ENCODE measurements at regions not wholly inside any gene's neighbourhood (a gene's known extent, or its start where the extent isn't known, plus 50 kb on each side); places are given as distances from the start of the nearest gene placed in this dataset.

GRCh38 chr3:74403307-74403706 is 211.2 kb downstream of the CNTN3 start:
- Histone ChIP-seq H3K9me3 (ENCODE audit: control extremely low read depth in 1 of 5, control insufficient read depth in 4 of 5, insufficient read depth in 2 of 5, low read depth in 1 of 5, low read length in 4 of 5) (no peaks in the 10 kb centered on the region), H3K36me3 (ENCODE audit: control insufficient read depth in 4 of 4, insufficient read depth in 4 of 4, low read length in 3 of 4) (no peaks in the 10 kb centered on the region), H3K27ac (ENCODE audit: insufficient read depth in 1 of 2, low read depth in 1 of 2, low read length in 2 of 2, poor library complexity in 1 of 2, severe bottlenecking in 2 of 2) (no peak overlapping the region), H3K4me1 (ENCODE audit: control extremely low read depth in 1 of 4, control insufficient read depth in 4 of 4, insufficient read depth in 4 of 4, low read length in 3 of 4) (no peaks in the 10 kb centered on the region), H3K27me3 (replicated peaks in 2 of 5; ENCODE audit: control insufficient read depth in 4 of 5, insufficient read depth in 5 of 5, low read length in 4 of 5) (no peaks in the 10 kb centered on the region), H3K4me3 (ENCODE audit: control insufficient read depth in 1 of 7, extremely low read depth in 1 of 7, insufficient read depth in 4 of 7, low read depth in 2 of 7, low read length in 6 of 7) (no peak overlapping the region)
- WGBS (ENCODE audit: insufficient coverage): no CpG with 5 or more reads among the region's 2 CpGs
- DNase-seq: no peak
- POLR2A ChIA-PET: no interaction called here
- CTCF ChIA-PET: no interaction called here

GRCh38 chr3:74402821-74403220 is 211.6 kb downstream of the CNTN3 start:
- Histone ChIP-seq H3K27ac (ENCODE audit: insufficient read depth in 1 of 2, low read depth in 1 of 2, low read length in 2 of 2, poor library complexity in 1 of 2, severe bottlenecking in 2 of 2) (no peak overlapping the region), H3K4me3 (ENCODE audit: control insufficient read depth in 1 of 7, extremely low read depth in 1 of 7, insufficient read depth in 4 of 7, low read depth in 2 of 7, low read length in 6 of 7) (no peak overlapping the region), H3K36me3 (ENCODE audit: control insufficient read depth in 4 of 4, insufficient read depth in 4 of 4, low read length in 3 of 4) (no peaks in the 10 kb centered on the region), H3K9me3 (ENCODE audit: control extremely low read depth in 1 of 5, control insufficient read depth in 4 of 5, insufficient read depth in 2 of 5, low read depth in 1 of 5, low read length in 4 of 5) (no peaks in the 10 kb centered on the region), H3K27me3 (replicated peaks in 2 of 5; ENCODE audit: control insufficient read depth in 4 of 5, insufficient read depth in 5 of 5, low read length in 4 of 5) (no peaks in the 10 kb centered on the region), H3K4me1 (ENCODE audit: control extremely low read depth in 1 of 4, control insufficient read depth in 4 of 4, insufficient read depth in 4 of 4, low read length in 3 of 4) (no peaks in the 10 kb centered on the region)
- 92% methylated on average over 3 of the region's 3 CpGs for WGBS (ENCODE audit: insufficient coverage)
- DNase-seq: no peak
- ChIA-PET CTCF (no interaction called here), POLR2A (no interaction called here)

- Histone ChIP-seq H3K27me3 (replicated peaks in 2 of 5; ENCODE audit: control insufficient read depth in 4 of 5, insufficient read depth in 5 of 5, low read length in 4 of 5) (no peaks in the 10 kb centered on the region), H3K9me3 (ENCODE audit: control extremely low read depth in 1 of 5, control insufficient read depth in 4 of 5, insufficient read depth in 2 of 5, low read depth in 1 of 5, low read length in 4 of 5) (peaks cover 0 to 2% (median 0%) of the 10 kb centered on the region in 5 experiments), H3K36me3 (ENCODE audit: control insufficient read depth in 4 of 4, insufficient read depth in 4 of 4, low read length in 3 of 4) (no peaks in the 10 kb centered on the region), H3K4me3 (ENCODE audit: control insufficient read depth in 1 of 7, extremely low read depth in 1 of 7, insufficient read depth in 4 of 7, low read depth in 2 of 7, low read length in 6 of 7) (no peak overlapping the region), H3K27ac (ENCODE audit: insufficient read depth in 1 of 2, low read depth in 1 of 2, low read length in 2 of 2, poor library complexity in 1 of 2, severe bottlenecking in 2 of 2) (no peak overlapping the region), H3K4me1 (ENCODE audit: control extremely low read depth in 1 of 4, control insufficient read depth in 4 of 4, insufficient read depth in 4 of 4, low read length in 3 of 4) (no peaks in the 10 kb centered on the region)
- POLR2A ChIA-PET: no interaction called here
- DNase-seq: no peak
- WGBS (ENCODE audit: insufficient coverage): 63% methylated on average over 3 of the region's 3 CpGs
- CTCF ChIA-PET: no interaction called here
Measured at GRCh38 chr3:74393426-74393825, 221.0 kb downstream of the CNTN3 start.

GRCh38 chr3:74390121-74390877 is 224.2 kb downstream of the CNTN3 start:
- no CpG with 5 or more reads among the region's 4 CpGs for WGBS (ENCODE audit: insufficient coverage)
- POLR2A ChIA-PET: no interaction called here
- no peak overlapping the region for H3K27ac ChIP-seq (ENCODE audit: insufficient read depth in 1 of 2, low read depth in 1 of 2, low read length in 2 of 2, poor library complexity in 1 of 2, severe bottlenecking in 2 of 2)
- no peak overlapping the region for H3K4me3 ChIP-seq (ENCODE audit: control insufficient read depth in 1 of 7, extremely low read depth in 1 of 7, insufficient read depth in 4 of 7, low read depth in 2 of 7, low read length in 6 of 7)
- CTCF ChIA-PET: no interaction called here
- H3K4me1 ChIP-seq (ENCODE audit: control extremely low read depth in 1 of 4, control insufficient read depth in 4 of 4, insufficient read depth in 4 of 4, low read length in 3 of 4): no peaks in the 10 kb centered on the region
- H3K9me3 ChIP-seq (ENCODE audit: control extremely low read depth in 1 of 5, control insufficient read depth in 4 of 5, insufficient read depth in 2 of 5, low read depth in 1 of 5, low read length in 4 of 5): no peaks in the 10 kb centered on the region
- H3K36me3 ChIP-seq (ENCODE audit: control insufficient read depth in 4 of 4, insufficient read depth in 4 of 4, low read length in 3 of 4): no peaks in the 10 kb centered on the region
- no peaks in the 10 kb centered on the region for H3K27me3 ChIP-seq (replicated peaks in 2 of 5; ENCODE audit: control insufficient read depth in 4 of 5, insufficient read depth in 5 of 5, low read length in 4 of 5)
- DNase-seq: no peak

GRCh38 chr3:74387111-74387735 is 227.2 kb downstream of the CNTN3 start:
- CTCF ChIA-PET: no interaction called here
- no peak overlapping the region for H3K4me3 ChIP-seq (ENCODE audit: control insufficient read depth in 1 of 7, extremely low read depth in 1 of 7, insufficient read depth in 4 of 7, low read depth in 2 of 7, low read length in 6 of 7)
- no peak overlapping the region for H3K27ac ChIP-seq (ENCODE audit: insufficient read depth in 1 of 2, low read depth in 1 of 2, low read length in 2 of 2, poor library complexity in 1 of 2, severe bottlenecking in 2 of 2)
- no peaks in the 10 kb centered on the region for H3K36me3 ChIP-seq (ENCODE audit: control insufficient read depth in 4 of 4, insufficient read depth in 4 of 4, low read length in 3 of 4)
- H3K9me3 ChIP-seq (ENCODE audit: control extremely low read depth in 1 of 5, control insufficient read depth in 4 of 5, insufficient read depth in 2 of 5, low read depth in 1 of 5, low read length in 4 of 5): no peaks in the 10 kb centered on the region
- POLR2A ChIA-PET: no interaction called here
- no peak for DNase-seq
- WGBS (ENCODE audit: insufficient coverage): 100% methylated on average over 1 of the region's 2 CpGs
- no peaks in the 10 kb centered on the region for H3K27me3 ChIP-seq (replicated peaks in 2 of 5; ENCODE audit: control insufficient read depth in 4 of 5, insufficient read depth in 5 of 5, low read length in 4 of 5)
- H3K4me1 ChIP-seq (ENCODE audit: control extremely low read depth in 1 of 4, control insufficient read depth in 4 of 4, insufficient read depth in 4 of 4, low read length in 3 of 4): no peaks in the 10 kb centered on the region

- H3K9me3 ChIP-seq (ENCODE audit: control extremely low read depth in 1 of 5, control insufficient read depth in 4 of 5, insufficient read depth in 2 of 5, low read depth in 1 of 5, low read length in 4 of 5): peaks cover 0 to 2% (median 0%) of the 10 kb centered on the region in 5 experiments
- no peaks in the 10 kb centered on the region for H3K36me3 ChIP-seq (ENCODE audit: control insufficient read depth in 4 of 4, insufficient read depth in 4 of 4, low read length in 3 of 4)
- H3K27me3 ChIP-seq (replicated peaks in 2 of 5; ENCODE audit: control insufficient read depth in 4 of 5, insufficient read depth in 5 of 5, low read length in 4 of 5): no peaks in the 10 kb centered on the region
- no peaks in the 10 kb centered on the region for H3K4me1 ChIP-seq (ENCODE audit: control extremely low read depth in 1 of 4, control insufficient read depth in 4 of 4, insufficient read depth in 4 of 4, low read length in 3 of 4)
- ChIA-PET POLR2A (no interaction called here), CTCF (no interaction called here)
- no peak overlapping the region for H3K27ac ChIP-seq (ENCODE audit: insufficient read depth in 1 of 2, low read depth in 1 of 2, low read length in 2 of 2, poor library complexity in 1 of 2, severe bottlenecking in 2 of 2)
- H3K4me3 ChIP-seq (ENCODE audit: control insufficient read depth in 1 of 7, extremely low read depth in 1 of 7, insufficient read depth in 4 of 7, low read depth in 2 of 7, low read length in 6 of 7): no peak overlapping the region
- 100% methylated on average over 3 of the region's 4 CpGs for WGBS (ENCODE audit: insufficient coverage)
- DNase-seq: no peak
Measured at GRCh38 chr3:74384159-74384558, 230.3 kb downstream of the CNTN3 start.

- H3K27ac ChIP-seq (ENCODE audit: insufficient read depth in 1 of 2, low read depth in 1 of 2, low read length in 2 of 2, poor library complexity in 1 of 2, severe bottlenecking in 2 of 2): no peak overlapping the region
- no peaks in the 10 kb centered on the region for H3K36me3 ChIP-seq (ENCODE audit: control insufficient read depth in 4 of 4, insufficient read depth in 4 of 4, low read length in 3 of 4)
- no peak overlapping the region for H3K4me3 ChIP-seq (ENCODE audit: control insufficient read depth in 1 of 7, extremely low read depth in 1 of 7, insufficient read depth in 4 of 7, low read depth in 2 of 7, low read length in 6 of 7)
- DNase-seq: no peak
- CTCF ChIA-PET: no interaction called here
- POLR2A ChIA-PET: no interaction called here
- H3K27me3 ChIP-seq (replicated peaks in 2 of 5; ENCODE audit: control insufficient read depth in 4 of 5, insufficient read depth in 5 of 5, low read length in 4 of 5): no peaks in the 10 kb centered on the region
- no peaks in the 10 kb centered on the region for H3K4me1 ChIP-seq (ENCODE audit: control extremely low read depth in 1 of 4, control insufficient read depth in 4 of 4, insufficient read depth in 4 of 4, low read length in 3 of 4)
- H3K9me3 ChIP-seq (ENCODE audit: control extremely low read depth in 1 of 5, control insufficient read depth in 4 of 5, insufficient read depth in 2 of 5, low read depth in 1 of 5, low read length in 4 of 5): peaks cover 0 to 2% (median 0%) of the 10 kb centered on the region in 5 experiments
Measured at GRCh38 chr3:74377669-74378068, 236.8 kb downstream of the CNTN3 start.

All from common myeloid progenitor, CD34-positive (primary cell).